HFFc6 (cell line): ENCODE measurements at regions not wholly inside any gene's neighbourhood (a gene's known extent, or its start where the extent isn't known, plus 50 kb on each side); places are given as distances from the start of the nearest gene placed in this dataset.

ENCODE experiments used
- DNase-seq: peaks from one replicate; pipeline ENCODE4 v3.0.0-alpha.2; 2018
- H3K27ac Mint-ChIP-seq: 2 replicates; pipeline ENCODE4 v1.8.0; 2020; ENCODE audit warnings: mild to moderate bottlenecking, mixed read lengths
- H3K27me3 Mint-ChIP-seq: 2 replicates; pipeline ENCODE4 v1.8.0; 2021; ENCODE audit warnings: mild to moderate bottlenecking, moderate library complexity, mixed read lengths; ENCODE audit not compliant: insufficient read depth
- H3K36me3 Mint-ChIP-seq: 2 replicates; pipeline ENCODE4 v1.8.0; 2021; ENCODE audit warnings: low read depth, mixed read lengths
- H3K4me1 Mint-ChIP-seq: 2 replicates; pipeline ENCODE4 v1.8.0; 2020; ENCODE audit warnings: low read depth, mixed read lengths
- H3K4me3 Mint-ChIP-seq: 2 replicates; pipeline ENCODE4 v1.8.0; 2020; ENCODE audit warnings: mild to moderate bottlenecking, moderate library complexity, mixed read lengths
- H3K9me3 Mint-ChIP-seq: 2 replicates; pipeline ENCODE4 v1.8.0; 2020; ENCODE audit warnings: mild to moderate bottlenecking, mixed read lengths
- CTCF ChIP-seq: fragments of 200-600 bp; sonication (generic); IDR thresholded peaks from 2 replicates; pipeline ENCODE4 v1.5.0; 2021; ENCODE audit warnings: antibody characterized with exemption, mild to moderate bottlenecking

DNA sequence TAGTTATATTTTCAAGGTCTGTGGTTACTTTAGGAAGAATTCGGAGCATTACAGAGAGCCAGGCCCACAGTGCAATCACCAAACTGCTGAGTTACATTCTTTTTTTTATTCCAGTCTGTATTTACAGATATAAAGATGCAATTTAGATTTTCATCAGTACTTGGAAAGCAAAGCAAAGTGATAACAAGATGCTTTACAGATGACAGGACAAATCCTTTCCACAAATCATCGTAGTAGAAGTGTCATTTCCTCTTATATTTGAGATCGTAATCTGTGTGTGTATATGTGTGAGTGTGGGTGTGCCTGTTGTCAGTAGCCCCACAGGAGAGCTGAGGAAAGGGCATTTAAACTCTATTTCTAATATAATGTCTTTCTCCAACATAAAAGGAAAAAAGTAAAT is 1893.7 kb downstream of the STIM2 start:
- TF ChIP-seq CTCF = no peak
- peaks cover 20% of the 10 kb centered on the region for H3K4me1 Mint-ChIP-seq
- no peak overlapping the region; the same call in 1 of the 2 replicates for H3K4me3 Mint-ChIP-seq
- no peak for DNase-seq
- no peaks in the 10 kb centered on the region for H3K36me3 Mint-ChIP-seq
- H3K9me3 Mint-ChIP-seq = no peaks in the 10 kb centered on the region
- no peaks in the 10 kb centered on the region; the same call in 1 of the 2 replicates for H3K27me3 Mint-ChIP-seq
- no peak overlapping the region for H3K27ac Mint-ChIP-seq

DNA sequence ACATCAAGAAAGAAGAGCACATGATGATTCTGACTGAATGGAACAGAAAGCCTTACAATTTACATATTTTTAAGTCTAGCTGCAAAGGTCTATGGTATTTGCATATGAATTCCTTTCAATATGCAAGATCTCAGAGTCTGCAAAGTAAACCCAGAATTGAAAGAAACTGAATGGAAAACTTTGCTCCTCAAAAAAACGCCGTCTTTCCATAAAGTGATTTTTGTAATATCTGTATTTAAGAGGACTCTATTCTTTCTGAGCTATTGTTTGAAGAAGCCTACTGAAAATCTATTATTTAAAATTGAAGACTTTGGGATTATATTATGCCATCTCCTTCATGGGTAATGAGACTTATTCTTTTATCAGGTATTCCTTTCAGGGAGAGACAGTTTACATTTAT is 1894.4 kb downstream of the STIM2 start:
- no peak overlapping the region for H3K4me3 Mint-ChIP-seq
- H3K4me1 Mint-ChIP-seq = peaks cover 26% of the 10 kb centered on the region
- H3K36me3 Mint-ChIP-seq = no peaks in the 10 kb centered on the region
- H3K9me3 Mint-ChIP-seq = no peaks in the 10 kb centered on the region
- H3K27ac Mint-ChIP-seq = no peak overlapping the region
- H3K27me3 Mint-ChIP-seq = no peaks in the 10 kb centered on the region; the same call in 1 of the 2 replicates
- no peak for TF ChIP-seq CTCF
- no peak for DNase-seq

DNA sequence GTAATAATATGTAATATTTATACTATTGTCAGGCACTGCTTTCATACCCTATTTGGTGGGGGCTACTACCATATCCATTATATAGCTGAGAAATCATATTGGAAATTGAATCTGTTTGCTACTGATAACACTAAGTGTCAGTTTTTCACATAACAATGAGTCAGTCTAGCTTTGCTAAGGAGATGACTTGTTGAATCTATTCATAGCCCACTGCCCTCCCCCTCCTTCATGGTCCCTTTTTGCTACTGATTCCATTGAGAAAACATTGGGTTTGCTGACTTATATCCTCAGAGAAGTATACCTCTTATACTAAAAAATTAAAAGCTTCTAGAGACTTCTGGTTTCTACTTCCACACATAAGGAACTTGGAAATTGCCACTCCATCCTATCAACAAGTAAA is 1898.4 kb downstream of the STIM2 start:
- DNase-seq = no peak
- no peaks in the 10 kb centered on the region for H3K9me3 Mint-ChIP-seq
- peaks cover 25% of the 10 kb centered on the region for H3K4me1 Mint-ChIP-seq
- no peak overlapping the region for H3K4me3 Mint-ChIP-seq
- H3K27ac Mint-ChIP-seq = no peak overlapping the region
- no peaks in the 10 kb centered on the region for H3K27me3 Mint-ChIP-seq
- TF ChIP-seq CTCF = no peak
- H3K36me3 Mint-ChIP-seq = no peaks in the 10 kb centered on the region

- no peak for TF ChIP-seq CTCF
- Mint-ChIP-seq H3K27me3 (no peaks in the 10 kb centered on the region), H3K27ac (no peak overlapping the region), H3K4me1 (peaks cover 17% of the 10 kb centered on the region), H3K36me3 (no peaks in the 10 kb centered on the region), H3K9me3 (no peaks in the 10 kb centered on the region), H3K4me3 (no peak overlapping the region)
- DNase-seq = no peak
These were observed 1899.4 kb downstream of the STIM2 start for GRCh38 chr4:28760003-28760402.

DNA sequence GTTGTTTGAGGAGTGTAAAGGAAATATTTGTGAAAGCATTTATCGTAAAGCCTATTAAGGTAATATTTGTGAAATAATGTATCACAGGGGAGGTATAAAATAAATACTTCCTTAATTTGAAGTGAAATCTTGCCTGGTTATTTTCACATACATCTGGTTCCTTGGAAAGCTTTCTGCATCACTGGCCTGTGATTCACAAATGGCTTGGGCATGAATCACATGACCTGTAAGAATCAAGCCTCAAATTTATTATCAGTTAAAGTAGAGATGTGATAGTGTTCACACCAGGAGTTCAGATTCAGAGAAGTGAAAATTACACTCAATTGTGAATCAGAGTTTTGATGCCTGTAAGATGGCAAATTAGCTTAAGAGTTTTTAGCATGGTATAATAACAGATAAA is 1911.4 kb downstream of the STIM2 start:
- TF ChIP-seq CTCF = no peak
- H3K27me3 Mint-ChIP-seq = no peaks in the 10 kb centered on the region; the same call in 1 of the 2 replicates
- no peaks in the 10 kb centered on the region for H3K9me3 Mint-ChIP-seq
- H3K4me1 Mint-ChIP-seq = peaks cover 35% of the 10 kb centered on the region
- DNase-seq = peak; percentile 68
- no peak overlapping the region for H3K27ac Mint-ChIP-seq
- H3K4me3 Mint-ChIP-seq = no peak overlapping the region
- H3K36me3 Mint-ChIP-seq = peaks cover 6% of the 10 kb centered on the region

GRCh38 chr4:28772788-28773187 is 1912.1 kb downstream of the STIM2 start:
- Mint-ChIP-seq H3K9me3 (no peaks in the 10 kb centered on the region), H3K36me3 (no peaks in the 10 kb centered on the region; the same call in 1 of the 2 replicates), H3K4me3 (no peak overlapping the region; the same call in 1 of the 2 replicates), H3K4me1 (peaks cover 35% of the 10 kb centered on the region), H3K27ac (peak overlapping the region; percentile 8; the same call in 1 of the 2 replicates), H3K27me3 (no peaks in the 10 kb centered on the region; the same call in 1 of the 2 replicates)
- no peak for DNase-seq
- no peak for TF ChIP-seq CTCF
